ENCODE measurements at regions not wholly inside any gene's neighbourhood (a gene's known extent, or its start where the extent isn't known, plus 50 kb on each side); places are given as distances from the start of the nearest gene placed in this dataset.

GRCh38 chr4:164683040-164683439 is 70.9 kb upstream of the SMIM31 start:
- no peak for DNase-seq (ENCODE audit: low read depth in 3 of 3)

- no peak for DNase-seq (ENCODE audit: low read depth in 3 of 3)
These were observed 58.3 kb upstream of the SMIM31 start for GRCh38 chr4:164695650-164696049.

GRCh38 chr4:164700471-164700870 is 53.5 kb upstream of the SMIM31 start:
- no peak for DNase-seq (ENCODE audit: low read depth in 3 of 3)

GRCh38 chr4:164701665-164702064 is 52.3 kb upstream of the SMIM31 start:
- DNase-seq (ENCODE audit: low read depth in 3 of 3): no peak

All from stimulated activated CD4-positive, alpha-beta T cell treated with anti-CD3 and anti-CD28 coated beads, TNF-alpha, amount 100 ng/mL, for 48 hours (primary cell).